ENCODE measurements at regions not wholly inside any gene's neighbourhood (a gene's known extent, or its start where the extent isn't known, plus 50 kb on each side); places are given as distances from the start of the nearest gene placed in this dataset.

DNA sequence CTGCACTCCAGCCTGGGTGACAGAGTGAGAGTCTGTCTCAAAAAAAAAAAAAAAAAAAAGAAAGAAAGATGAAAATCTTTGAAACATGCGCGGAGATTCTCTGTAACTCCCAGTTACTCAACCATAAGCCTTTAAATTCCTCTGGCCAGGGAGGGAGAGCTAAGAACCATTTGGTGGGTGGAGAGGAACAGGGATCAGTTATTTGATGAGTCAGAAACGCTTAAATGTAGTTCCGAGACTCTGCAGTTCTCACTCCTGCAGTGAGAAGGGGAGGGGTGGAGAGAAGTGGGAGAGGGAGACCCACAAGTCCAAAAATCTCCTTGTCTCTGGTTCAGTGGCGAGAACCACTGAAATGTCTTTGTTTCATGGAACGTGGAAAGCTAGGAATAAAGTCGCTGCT, 266.7 kb downstream of the SOX9 start:
- TF ChIP-seq, protein P1, sequence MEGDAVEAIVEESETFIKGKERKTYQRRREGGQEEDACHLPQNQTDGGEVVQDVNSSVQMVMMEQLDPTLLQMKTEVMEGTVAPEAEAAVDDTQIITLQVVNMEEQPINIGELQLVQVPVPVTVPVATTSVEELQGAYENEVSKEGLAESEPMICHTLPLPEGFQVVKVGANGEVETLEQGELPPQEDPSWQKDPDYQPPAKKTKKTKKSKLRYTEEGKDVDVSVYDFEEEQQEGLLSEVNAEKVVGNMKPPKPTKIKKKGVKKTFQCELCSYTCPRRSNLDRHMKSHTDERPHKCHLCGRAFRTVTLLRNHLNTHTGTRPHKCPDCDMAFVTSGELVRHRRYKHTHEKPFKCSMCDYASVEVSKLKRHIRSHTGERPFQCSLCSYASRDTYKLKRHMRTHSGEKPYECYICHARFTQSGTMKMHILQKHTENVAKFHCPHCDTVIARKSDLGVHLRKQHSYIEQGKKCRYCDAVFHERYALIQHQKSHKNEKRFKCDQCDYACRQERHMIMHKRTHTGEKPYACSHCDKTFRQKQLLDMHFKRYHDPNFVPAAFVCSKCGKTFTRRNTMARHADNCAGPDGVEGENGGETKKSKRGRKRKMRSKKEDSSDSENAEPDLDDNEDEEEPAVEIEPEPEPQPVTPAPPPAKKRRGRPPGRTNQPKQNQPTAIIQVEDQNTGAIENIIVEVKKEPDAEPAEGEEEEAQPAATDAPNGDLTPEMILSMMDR (IDR thresholded peaks at IDR 0.05), result no peak
- TF ChIP-seq POLR2A (IDR thresholded peaks at IDR 0.05), result no peak
